NCI-H82 treated with DMSO at 0.1 percent for 48 hours (cell line): ENCODE measurements at regions not wholly inside any gene's neighbourhood (a gene's known extent, or its start where the extent isn't known, plus 50 kb on each side); places are given as distances from the start of the nearest gene placed in this dataset.
A peak's percentile ranks its signal among the peaks of the same experiment; 100 is the strongest.
"Not testable (repeated sequence)": the region's sequence is repeated elsewhere in the genome, so short reads cannot be mapped to it uniquely, and the experiment has no call there.

Experiments used
- DNase-seq: peaks from one replicate; lab custom pipeline; 2025; ENCODE audit not compliant: unreplicated experiment; lab: John Stamatoyannopoulos, UW

- no peak for DNase-seq
Measured at GRCh38 chr1:113185463-113186104, 112.6 kb downstream of the LRIG2 start.

GRCh38 chr1:113190078-113190477, 117.1 kb downstream of the LRIG2 start:
- DNase-seq: no peak

GRCh38 chr1:113190930-113191329, 117.9 kb downstream of the LRIG2 start:
- no peak for DNase-seq

GRCh38 chr1:113191579-113192076, 118.6 kb downstream of the LRIG2 start:
- no peak for DNase-seq

GRCh38 chr1:113192242-113192641, 119.2 kb downstream of the LRIG2 start:
- DNase-seq: no peak

- DNase-seq: no peak
Measured at GRCh38 chr1:113192980-113193379, 120.0 kb downstream of the LRIG2 start.

GRCh38 chr1:113194846-113195830, 122.1 kb downstream of the LRIG2 start:
- DNase-seq: peak; percentile 75

- no peak for DNase-seq
Measured at GRCh38 chr1:113197719-113198330, 124.8 kb downstream of the LRIG2 start.

- DNase-seq: no peak
Measured at GRCh38 chr1:113198806-113199205, 125.8 kb downstream of the LRIG2 start.

GRCh38 chr1:113199760-113200455, 126.9 kb downstream of the LRIG2 start:
- DNase-seq: no peak

GRCh38 chr1:113201560-113201959, 128.6 kb downstream of the LRIG2 start:
- DNase-seq: no peak

GRCh38 chr1:113205980-113206766, 133.2 kb downstream of the LRIG2 start:
- no peak for DNase-seq

GRCh38 chr1:113207019-113207418, 134.0 kb downstream of the LRIG2 start:
- DNase-seq: no peak

GRCh38 chr1:113207457-113207856, 134.5 kb downstream of the LRIG2 start:
- no peak for DNase-seq

GRCh38 chr1:113208425-113208824, 135.4 kb downstream of the LRIG2 start:
- not testable (repeated sequence) for DNase-seq

GRCh38 chr1:113210248-113210647, 137.2 kb downstream of the LRIG2 start:
- DNase-seq: no peak

GRCh38 chr1:113211467-113211866, 138.5 kb downstream of the LRIG2 start:
- DNase-seq: no peak

GRCh38 chr1:113215015-113215414, 142.0 kb downstream of the LRIG2 start:
- DNase-seq: no peak

- no peak for DNase-seq
Measured at GRCh38 chr1:113216664-113217063, 143.7 kb downstream of the LRIG2 start.
